HG02588 (cell line): ENCODE measurements at regions not wholly inside any gene's neighbourhood (a gene's known extent, or its start where the extent isn't known, plus 50 kb on each side); places are given as distances from the start of the nearest gene placed in this dataset.
A peak's percentile ranks its signal among the peaks of the same experiment; 100 is the strongest.

Experiments used
- ATAC-seq: cut with Tn5 transposase; IDR thresholded peaks from one replicate; pipeline ENCODE4 v1.9.1; 2021; ENCODE audit warnings: mild to moderate bottlenecking, moderate library complexity; ENCODE audit not compliant: unreplicated experiment

GRCh38 chr6:54991761-54992330 is 145.3 kb downstream of the FAM83B start:
- ATAC-seq = no peak

- peak; percentile 65 for ATAC-seq
Measured at GRCh38 chr6:54992789-54993188, 146.2 kb downstream of the FAM83B start.

GRCh38 chr6:54993294-54993693 is 146.7 kb downstream of the FAM83B start:
- no peak for ATAC-seq

GRCh38 chr6:54993948-54994347 is 147.4 kb downstream of the FAM83B start:
- ATAC-seq = no peak

- ATAC-seq = no peak
Measured at GRCh38 chr6:54998576-54998975, 152.0 kb downstream of the FAM83B start.

GRCh38 chr6:55003719-55004430 is 157.3 kb downstream of the FAM83B start:
- no peak for ATAC-seq

GRCh38 chr6:55009131-55009530 is 162.6 kb downstream of the FAM83B start:
- ATAC-seq = no peak

- ATAC-seq = no peak
Measured at GRCh38 chr6:55011034-55011433, 163.3 kb upstream of the HCRTR2 start.

GRCh38 chr6:55012454-55012853 is 161.9 kb upstream of the HCRTR2 start:
- ATAC-seq = no peak

GRCh38 chr6:55014321-55015088 is 159.8 kb upstream of the HCRTR2 start:
- ATAC-seq = no peak

GRCh38 chr6:55016261-55016660 is 158.1 kb upstream of the HCRTR2 start:
- no peak for ATAC-seq

GRCh38 chr6:55017555-55018300 is 156.6 kb upstream of the HCRTR2 start:
- no peak for ATAC-seq

GRCh38 chr6:55019591-55019990 is 154.7 kb upstream of the HCRTR2 start:
- no peak for ATAC-seq

GRCh38 chr6:55023230-55023629 is 151.1 kb upstream of the HCRTR2 start:
- ATAC-seq = no peak

GRCh38 chr6:55033016-55033546 is 141.2 kb upstream of the HCRTR2 start:
- ATAC-seq = no peak

- ATAC-seq = no peak
Measured at GRCh38 chr6:55034752-55035151, 139.6 kb upstream of the HCRTR2 start.

- ATAC-seq = no peak
Measured at GRCh38 chr6:55040102-55040848, 134.0 kb upstream of the HCRTR2 start.

- ATAC-seq = peak; percentile 8
Measured at GRCh38 chr6:55046869-55047422, 127.4 kb upstream of the HCRTR2 start.

- ATAC-seq = peak; percentile 69
Measured at GRCh38 chr6:55047451-55048044, 126.8 kb upstream of the HCRTR2 start.

GRCh38 chr6:55049866-55050265 is 124.4 kb upstream of the HCRTR2 start:
- ATAC-seq = no peak
